ENCODE measurements at regions not wholly inside any gene's neighbourhood (a gene's known extent, or its start where the extent isn't known, plus 50 kb on each side); places are given as distances from the start of the nearest gene placed in this dataset.

DNA sequence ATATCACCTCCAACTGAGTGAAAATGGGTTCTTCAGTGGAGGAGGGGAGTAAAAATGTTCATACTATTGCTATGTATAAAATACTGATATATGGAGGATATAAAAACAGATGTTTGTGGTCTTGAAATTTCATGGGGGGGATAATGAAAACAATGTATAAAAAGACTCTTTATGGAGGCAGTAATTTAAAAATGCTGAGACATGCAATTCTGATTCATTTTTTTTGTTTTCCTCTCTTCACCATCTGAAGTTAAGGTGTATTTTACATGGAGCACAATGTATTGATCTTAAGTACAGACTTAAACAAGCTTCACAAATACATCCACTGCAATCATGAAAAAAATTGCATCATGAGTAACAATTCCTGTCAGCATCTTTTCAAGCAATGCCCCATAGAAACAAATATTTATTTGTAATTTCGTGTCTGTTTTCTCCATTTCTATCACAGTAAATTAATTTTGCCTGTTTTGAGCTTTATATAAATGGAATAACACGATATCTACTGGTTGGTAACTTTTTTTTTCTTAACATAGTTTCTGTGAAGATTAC is 393.2 kb upstream of the ZNF804A start:
- TF ChIP-seq EZH2 (IDR thresholded peaks at IDR 0.05; ENCODE audit: low read length, unreplicated experiment): no peak
- TF ChIP-seq, protein P1, sequence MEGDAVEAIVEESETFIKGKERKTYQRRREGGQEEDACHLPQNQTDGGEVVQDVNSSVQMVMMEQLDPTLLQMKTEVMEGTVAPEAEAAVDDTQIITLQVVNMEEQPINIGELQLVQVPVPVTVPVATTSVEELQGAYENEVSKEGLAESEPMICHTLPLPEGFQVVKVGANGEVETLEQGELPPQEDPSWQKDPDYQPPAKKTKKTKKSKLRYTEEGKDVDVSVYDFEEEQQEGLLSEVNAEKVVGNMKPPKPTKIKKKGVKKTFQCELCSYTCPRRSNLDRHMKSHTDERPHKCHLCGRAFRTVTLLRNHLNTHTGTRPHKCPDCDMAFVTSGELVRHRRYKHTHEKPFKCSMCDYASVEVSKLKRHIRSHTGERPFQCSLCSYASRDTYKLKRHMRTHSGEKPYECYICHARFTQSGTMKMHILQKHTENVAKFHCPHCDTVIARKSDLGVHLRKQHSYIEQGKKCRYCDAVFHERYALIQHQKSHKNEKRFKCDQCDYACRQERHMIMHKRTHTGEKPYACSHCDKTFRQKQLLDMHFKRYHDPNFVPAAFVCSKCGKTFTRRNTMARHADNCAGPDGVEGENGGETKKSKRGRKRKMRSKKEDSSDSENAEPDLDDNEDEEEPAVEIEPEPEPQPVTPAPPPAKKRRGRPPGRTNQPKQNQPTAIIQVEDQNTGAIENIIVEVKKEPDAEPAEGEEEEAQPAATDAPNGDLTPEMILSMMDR (conservative IDR thresholded peaks at IDR 0.05; ENCODE audit: low read depth, low read length): no peak
